ENCODE measurements at regions not wholly inside any gene's neighbourhood (a gene's known extent, or its start where the extent isn't known, plus 50 kb on each side); places are given as distances from the start of the nearest gene placed in this dataset.

DNA sequence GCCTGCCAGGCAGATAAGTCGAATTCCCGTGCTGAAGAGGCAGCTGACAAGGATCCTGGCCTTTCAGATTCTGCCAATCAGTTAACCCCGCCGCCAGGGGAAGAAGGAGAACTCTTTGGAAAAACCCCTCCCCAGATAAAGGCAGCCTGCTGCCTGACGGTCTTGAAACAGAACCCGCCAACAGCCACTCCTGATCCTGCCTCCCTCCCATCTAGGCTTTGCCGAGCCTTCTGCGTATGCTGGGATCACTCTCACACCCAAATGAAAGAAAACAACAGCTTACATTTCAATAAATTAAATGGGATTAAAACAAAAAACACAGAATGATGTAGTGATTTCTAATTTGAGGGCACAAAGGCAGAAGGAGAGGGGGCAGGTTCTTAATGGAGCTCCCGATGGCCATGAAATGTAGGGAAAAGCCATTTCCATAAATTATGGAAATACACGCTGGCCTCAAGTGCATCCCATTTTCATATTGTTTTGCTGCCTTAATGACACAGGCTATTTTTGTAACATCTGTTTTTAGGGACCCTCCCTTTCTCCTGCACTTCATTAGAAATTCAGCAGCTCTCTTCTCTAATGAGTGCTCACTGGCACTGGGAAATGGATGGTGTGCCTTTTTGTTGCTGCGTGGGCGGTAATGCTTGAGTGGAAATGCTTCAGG lies 319.1 kb downstream of the MED10 start:
- DNase-seq: no peak

DNA sequence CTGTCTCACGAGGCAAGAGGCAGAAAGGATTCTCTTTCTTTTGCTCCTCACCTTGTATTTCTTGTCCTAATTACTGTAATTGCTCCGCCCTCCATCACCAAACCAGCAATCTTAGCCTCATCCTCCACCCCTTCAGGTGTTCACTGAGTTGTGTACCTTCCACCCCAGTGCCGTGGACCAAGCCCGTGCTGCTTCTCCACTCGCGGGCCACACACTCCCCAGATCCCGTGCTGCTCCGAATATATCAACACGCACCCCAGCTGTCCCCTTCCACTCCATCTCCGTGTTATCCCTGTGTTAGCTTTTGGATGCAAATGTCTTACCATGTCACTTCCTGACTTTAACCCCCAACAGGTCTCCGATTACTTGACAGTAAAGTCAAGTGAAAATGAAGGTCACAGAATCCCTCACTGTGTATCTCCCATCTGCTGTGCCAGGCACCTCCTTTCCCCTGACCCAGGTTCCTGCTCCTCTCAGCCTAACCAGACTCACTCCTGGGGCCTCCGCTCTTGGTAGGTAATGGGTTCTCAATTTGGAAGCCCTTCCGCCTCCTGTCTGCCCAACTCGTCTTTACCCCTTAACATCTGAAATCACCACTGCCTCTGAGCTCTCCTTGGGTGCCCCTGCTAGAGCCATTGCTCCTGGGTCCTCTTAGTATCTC lies 320.2 kb downstream of the MED10 start:
- DNase-seq: no peak

DNA sequence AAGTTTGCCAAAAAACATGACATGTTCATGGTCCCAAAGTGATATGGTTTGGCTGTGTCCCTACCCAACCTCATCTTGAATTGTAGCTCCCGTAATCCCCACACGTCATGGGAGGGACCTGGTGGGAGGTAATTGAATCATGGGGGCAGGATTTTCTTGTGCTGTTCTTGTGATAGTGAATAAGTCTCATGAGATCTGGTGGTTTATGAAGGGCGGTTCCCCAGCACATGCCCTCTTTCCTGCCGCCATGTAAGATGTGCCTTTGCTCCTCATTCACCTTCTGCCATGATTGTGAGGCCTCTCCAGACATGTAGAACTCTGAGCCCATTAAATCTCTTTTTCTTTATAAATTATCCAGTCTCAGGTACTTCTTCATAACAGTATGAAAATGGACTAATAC lies 322.1 kb downstream of the MED10 start:
- DNase-seq: no peak

DNA sequence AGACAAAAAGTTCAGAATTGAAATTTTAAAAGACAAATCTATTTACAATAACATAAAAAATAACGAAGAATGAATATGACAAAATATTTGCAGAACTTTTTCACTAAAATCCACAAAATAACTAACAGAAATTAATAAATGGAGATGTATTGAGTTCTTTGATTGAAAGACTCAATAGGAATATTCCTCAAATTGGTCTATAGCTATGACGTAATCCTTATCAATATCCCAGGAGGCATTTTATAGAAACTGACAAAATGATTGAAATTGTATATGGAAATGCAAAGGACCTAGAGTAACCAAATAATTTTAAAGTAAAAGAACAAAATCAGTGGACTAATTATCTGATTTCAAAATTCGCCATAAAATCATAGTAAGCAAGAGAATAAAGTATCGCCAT lies 328.7 kb downstream of the MED10 start:
- DNase-seq: no peak

DNA sequence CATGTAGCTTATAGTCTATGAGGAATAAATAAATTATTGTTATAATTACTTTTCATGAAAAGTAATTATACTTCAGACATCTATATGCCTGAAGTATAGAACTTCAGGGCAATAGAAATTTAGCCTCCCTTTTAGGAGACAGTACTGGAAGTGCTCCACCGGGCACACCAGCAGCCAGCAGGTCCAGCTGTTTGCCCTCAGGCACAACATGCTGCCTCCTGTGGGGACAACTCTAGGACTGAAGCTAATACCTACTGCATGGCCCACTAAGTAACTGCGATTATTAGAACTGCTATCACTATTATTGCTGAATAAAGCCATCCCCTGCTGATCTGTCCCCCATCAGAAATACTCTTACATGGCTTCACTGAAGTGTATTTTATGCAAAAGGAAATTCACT lies 329.6 kb downstream of the MED10 start:
- no peak for DNase-seq

DNA sequence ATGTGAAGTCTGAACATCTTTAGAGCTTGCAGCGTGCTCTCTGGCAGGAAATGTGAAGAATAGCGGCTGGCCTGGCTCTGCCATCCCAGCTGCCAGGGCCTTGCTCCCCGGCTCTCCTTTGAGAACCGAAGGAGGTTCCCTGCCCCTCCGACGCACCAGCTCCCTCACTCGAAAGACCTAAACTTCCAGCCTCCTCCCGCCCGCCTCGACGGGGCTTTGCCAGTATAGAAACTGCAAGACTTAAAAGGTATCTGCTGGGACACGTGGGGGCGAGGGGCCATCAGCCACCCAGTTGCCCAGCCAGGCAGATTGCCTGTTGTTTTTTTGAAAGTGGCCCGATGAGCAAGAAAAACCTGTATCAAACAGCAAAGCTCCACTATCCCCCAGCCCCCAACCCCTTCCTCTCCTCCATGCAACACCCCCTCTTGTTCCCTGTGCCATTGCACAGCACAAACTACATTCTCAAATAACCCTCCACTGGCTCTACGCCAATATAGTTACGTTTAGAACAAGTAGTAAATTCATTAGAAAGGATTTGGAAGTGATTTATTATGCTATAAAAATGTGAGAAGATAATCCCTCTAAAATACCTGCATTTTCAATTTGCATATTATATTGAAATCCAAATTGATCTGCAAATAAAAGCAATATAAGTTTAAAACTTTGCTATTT lies 331.9 kb downstream of the MED10 start:
- no peak for DNase-seq

DNA sequence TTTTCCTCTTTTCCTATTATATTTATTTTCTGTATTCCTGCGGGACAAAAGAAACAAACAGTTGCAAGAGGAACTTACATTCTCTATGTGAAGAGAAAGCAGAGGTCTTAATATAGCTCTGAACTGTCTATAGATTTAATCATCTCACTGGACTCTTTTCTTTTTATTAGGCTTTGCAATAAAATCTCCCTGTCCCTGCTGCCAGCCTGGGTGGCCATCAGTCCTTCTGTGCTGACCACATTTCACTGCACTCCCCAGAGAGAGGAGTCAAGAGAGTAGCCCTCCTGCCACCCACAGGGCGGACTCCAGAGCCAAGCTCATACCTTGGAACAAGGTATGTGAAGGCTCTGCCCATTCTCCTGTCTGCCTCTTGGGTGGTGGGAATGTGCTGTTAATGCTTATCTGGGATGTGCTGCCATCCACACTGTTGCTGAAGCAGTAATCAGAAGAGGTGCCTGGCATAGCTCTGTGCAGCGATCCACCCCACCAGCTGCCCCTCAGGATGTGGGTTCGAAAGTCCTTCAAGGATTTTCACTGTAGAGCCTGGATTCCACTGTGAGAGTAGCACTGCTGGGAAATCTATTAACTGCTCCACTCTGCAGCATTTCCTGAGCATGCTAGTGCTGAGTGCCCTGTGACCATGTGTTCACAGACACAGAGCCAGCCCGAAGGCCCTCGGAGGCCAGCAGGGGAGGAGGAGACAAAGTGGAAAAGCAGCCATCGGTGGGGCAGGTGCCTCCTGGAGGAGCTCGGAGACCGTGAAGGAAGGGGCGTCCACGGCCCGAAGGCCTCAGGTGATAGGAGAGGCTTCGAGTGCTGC lies 334.6 kb downstream of the MED10 start:
- no peak for DNase-seq

DNA sequence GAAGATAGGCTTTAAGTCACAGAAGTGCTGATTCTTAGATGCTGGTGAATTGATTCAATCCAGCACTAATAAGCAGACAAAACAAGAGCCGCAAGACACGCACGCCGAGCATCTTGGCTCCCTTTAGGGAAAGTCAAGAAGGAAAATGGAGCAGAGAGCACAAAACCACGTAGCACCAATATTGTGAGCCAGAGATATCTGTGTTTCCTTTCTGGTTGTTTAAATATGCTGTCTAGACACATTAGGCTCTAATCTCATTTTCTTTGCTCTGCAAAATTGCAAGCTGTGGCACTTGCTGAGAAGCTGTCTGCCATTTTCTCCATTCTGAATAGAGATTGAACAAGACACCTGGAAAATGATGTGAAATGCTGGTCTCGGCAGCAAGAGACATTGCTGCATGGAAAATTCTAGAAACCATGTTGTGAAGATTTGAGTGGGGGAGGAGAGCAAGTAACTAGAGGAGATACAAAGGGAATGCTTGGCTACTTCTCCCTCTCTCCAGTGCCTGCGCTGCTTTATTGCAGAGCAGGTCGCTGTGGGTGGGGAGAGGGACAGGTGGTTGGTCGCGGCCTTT lies 336.3 kb downstream of the MED10 start:
- DNase-seq: no peak

DNA sequence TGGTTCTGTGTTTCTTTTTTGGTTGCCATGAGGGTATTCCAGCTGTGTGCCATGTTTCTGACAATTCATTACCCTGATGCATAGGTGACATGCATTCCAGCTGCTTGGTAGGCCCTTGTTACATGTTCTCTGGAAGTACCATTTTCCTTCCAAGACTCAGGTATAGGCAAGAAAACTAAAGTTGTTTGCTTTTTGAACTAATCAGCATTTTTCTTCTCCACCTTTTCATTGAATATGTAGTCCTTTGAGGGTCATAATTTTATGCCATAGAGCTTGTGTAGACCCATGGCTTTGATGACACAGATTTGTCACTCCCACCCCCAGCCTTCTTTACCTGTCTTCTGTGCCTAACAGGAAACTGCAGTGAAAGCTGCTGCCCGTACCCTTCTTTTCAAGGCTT lies 339.2 kb downstream of the MED10 start:
- no peak for DNase-seq

DNA sequence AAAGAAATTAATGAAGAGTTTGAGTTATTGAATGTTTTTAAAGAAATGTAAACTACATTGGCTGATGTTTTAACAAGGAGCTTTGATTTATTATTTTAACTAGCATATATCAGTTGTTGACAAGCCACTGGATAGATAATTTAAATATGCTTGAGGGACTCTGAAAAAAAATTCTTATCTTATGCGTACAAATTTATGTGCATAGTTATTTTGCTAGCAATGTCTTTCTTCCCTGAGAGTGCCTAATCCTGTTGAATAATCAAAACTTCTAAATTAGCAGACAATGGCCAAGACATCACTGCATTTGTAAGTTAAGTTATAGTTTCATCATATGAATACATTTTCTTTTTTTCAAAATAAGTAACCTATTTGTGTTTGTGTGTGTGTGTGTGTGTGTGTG lies 342.3 kb downstream of the MED10 start:
- no peak for DNase-seq

DNA sequence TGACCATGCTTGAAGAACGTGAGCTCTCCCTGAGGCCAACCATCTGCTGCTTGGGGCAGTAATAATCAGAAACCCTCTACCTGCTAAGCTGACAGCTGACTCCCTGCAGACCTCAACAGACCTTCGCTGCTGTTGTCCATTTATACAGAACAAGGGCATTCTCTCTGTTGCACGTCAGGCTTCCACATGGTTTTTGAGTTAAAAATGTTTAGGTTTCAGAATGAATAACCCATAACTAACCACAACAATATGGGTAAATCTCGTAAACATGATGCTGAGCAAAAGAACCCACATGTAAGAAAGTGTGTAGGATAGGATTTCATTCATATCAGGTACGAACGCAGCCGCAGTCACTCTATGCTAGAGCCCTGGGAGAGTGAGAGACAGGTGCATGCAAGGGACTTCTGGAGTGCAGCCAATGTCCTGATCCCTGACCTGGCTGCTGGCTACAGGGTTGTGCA lies 348.5 kb downstream of the MED10 start:
- no peak for DNase-seq

DNA sequence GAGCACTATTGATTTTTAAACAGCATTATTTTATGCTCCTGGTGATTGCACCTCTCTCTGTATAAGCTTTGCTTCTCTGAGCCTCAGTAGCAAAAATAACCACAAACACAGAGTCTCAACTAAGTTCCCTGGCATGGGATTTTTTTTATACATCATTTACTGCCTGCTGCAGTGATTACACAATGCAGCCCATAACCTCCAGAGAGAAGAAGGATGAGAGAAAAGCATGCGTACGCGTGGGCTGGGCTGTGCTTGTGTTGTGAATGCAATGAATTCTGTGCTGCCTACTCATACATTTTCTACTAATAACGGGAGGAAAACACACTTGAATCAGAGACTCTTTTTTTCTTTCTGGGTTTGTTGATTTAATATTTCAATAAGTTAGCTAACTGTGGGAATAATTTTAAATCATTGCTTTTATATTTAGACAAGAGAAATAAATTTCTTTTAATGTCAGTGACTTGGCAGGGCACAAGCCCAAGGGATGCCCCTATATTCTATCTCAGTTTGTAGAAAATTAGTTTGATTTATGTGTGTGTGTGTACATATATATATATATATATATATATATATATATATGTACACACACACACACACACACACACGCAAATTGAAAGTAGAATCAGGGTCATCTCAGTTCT lies 351.5 kb downstream of the MED10 start:
- no peak for DNase-seq

DNA sequence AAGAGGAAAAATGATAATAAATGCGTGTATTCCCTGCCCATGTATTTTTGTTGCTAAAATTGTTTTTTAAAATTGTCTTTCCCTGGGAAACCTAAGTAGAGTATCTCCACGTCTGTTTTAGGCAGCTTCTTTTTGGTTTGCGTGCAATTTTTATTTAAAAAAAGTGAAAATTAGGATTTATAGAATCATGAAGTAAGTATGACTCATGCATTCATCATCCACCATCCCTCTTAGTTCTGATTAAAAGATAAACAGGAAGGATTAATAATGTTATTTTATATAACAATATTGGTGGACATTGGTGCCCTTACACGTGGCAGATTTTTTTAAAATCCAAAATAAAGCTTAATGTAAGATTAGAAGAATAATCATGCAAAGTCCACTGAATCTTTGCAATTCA lies 358.7 kb downstream of the MED10 start:
- DNase-seq: no peak

DNA sequence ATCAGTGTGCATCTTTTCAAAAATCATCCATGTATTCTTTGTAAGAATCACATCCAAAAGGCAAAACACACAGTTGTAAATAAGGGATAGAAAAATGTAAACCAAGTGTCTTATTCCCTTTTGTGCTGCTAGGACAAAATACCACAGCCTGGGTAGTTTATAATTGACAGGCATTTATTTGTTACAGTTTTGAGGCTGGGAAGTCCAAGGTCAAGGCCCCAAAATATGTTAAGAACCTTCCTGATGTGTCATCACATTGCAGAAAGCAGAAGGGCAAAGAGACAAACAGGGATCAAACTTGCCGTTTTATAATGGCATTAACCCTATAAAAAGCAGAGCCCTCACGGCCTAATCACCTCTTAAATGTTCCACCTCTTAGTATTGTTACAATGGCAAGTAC lies 364.8 kb downstream of the MED10 start:
- DNase-seq: no peak

DNA sequence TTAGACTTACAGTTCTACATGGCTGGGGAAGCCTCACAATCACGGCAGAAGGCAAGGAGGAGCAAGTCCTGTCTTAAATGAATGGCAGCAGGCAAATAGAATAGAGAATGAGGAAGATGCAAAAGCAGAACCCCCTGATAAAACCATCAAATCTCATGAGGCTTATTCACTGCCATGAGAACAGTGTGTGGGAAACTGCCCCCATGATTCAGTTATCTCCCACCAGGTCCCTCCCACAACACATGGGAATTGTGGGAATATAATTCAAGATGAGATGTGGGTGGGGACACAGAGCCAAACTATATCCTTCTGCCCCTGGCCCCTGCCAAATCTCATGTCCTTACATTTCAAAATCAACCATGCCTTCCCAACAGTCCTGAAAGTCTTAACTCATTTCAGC lies 367.1 kb downstream of the MED10 start:
- DNase-seq: no peak

DNA sequence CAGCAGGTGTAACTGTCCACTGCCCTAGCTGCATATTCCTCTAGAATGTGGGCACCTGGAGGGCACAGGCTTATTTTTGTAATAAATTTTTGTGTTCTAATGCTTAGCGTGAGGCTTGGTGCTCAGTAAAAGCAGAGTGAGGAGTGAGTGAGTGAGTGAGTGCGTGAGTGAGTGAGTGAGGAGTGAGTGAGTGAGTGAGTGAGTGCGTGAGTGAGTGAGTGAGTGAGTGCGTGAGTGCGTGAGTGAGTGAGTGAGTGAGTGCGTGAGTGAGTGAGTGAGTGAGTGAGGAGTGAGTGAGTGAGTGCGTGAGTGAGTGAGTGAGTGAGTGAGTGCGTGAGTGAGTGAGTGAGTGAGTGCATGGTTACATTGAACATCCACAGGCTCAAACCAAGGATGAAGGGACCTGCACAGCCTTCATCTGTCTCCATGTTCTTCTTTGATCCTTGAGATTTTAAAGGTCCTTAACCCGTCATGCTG lies 371.5 kb downstream of the MED10 start:
- DNase-seq: no peak

DNA sequence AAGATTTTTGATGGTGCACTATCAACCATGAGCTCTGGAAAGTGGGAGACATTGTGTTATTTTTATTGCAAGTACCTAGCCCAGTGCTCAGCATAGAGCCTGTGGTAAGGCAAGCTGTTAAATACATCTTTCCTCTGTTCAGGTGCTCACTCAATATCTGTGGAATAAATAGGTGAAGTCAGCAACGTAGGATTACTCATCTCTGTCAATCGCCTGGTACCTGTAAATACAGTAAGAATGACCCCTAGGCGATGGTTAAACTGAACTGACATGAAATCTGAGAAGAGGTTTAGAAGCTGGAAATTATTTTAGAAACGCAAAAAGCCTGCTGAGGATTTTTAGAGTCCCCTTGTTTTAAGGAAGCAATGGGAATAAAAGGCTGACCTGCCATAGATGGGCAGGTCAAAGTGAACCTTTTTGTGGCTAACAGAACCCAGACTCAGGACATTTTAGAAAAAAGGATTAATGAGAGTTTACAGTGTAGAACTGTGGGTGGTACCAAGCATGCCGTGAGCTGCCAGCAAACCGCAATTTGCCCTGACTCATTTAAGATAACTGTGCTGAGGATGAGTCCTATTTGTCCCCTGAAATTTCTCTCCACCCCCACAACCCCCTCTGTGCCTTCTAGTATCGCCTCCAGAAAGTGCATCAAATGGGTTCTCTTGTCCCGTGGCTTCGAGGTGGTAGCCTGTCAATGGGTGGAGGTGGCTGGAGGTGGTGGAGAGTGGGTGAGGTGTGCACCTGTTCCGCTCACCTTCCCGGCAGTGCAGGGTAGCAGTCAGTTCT lies 375.1 kb downstream of the MED10 start:
- DNase-seq: no peak

DNA sequence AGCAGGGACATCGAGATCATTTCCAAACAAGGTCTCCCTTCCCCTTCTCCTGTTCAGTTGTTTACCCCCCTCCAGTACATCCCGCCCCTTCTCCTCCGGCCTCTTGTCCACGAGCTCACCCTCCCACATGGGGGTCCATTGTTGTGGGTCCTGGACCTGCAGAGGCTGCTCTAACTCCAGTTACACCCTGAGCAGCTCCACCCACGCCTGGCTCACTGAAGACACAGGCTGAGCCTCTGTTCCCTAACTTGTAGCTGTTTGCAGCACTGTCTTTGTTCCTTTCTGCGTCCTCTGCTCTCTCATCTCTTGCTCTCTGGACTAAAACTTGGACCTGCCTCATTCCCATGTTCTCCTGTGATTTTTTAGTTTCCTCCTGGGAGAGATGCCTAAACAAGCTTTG lies 377.5 kb downstream of the MED10 start:
- DNase-seq: no peak

DNA sequence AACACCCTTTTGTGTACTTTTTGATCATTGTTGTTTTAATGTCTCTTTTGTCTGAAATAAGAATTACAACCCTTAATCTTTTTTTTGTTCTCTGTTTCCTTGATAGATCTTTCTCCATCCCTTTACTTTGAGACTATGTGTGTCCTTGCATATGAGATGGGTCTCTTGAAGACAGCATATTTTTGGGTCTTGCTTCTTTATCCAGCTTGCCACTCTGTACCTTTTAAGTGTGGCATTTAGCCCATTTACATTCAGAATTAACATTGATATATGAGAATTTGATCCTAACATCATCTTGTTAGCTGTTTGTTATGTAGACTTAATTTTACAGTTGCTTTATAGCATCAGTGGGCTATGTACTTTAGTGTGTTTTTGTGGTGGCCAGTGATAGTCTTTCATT lies 382.5 kb downstream of the MED10 start:
- DNase-seq: no peak

DNA sequence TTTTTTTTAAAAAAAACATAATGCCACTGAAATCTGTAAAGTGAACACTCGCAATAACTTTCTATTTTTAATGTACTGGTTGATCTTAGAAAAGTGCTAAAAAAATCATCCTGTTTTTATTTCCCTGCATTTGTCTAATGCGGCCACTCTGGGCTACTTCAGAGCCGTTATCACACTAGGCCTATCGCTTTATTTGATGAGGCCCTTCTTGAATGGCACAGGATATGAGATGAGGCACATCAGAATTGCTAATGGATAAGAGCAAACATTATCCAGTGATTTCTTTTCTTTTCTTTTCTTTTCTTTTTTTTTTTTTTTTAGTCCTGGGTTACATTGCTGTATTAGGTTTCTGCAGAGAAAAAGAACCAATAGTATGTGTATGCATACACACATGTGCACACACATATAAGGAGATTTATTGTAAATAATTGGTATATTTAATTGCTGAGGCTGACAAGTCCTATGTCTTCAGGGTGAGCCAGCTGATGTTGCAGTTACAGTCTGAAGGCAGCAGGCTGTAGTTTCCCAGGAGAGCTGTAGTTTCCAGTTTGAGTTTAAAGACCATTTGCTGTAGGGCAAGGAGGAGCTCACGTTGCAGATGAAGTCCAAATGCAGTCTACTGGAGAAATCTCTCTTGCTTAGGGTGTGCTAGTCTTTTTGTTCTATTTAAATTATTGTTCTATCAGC lies 391.7 kb downstream of the MED10 start:
- no peak for DNase-seq

DNA sequence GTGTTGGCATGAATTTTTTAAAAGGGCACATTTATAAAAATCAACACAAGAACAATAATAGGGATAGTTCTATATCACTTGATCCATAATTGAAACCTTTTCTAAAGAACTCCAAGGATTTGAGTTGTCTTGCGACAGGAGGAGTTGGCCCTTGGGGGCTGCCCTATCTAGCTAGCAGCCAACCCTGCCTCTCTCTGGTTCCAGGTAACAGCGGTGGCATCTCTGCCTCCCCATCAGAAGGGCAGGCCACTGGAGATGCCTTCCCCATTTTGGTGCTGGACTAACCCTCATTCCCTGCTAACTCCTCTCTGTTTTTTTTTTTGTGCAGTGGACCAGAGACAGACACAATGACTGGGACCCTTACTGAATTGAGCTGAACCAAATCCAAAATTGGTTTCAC lies 393.0 kb downstream of the MED10 start:
- no peak for DNase-seq
